Stimulated activated CD4-positive, alpha-beta T cell treated with anti-CD3 and anti-CD28 coated beads, Interleukin-1b, Interleukin-23, amount 100 ng/mL, for 4 hours (primary cell): ENCODE measurements at regions not wholly inside any gene's neighbourhood (a gene's known extent, or its start where the extent isn't known, plus 50 kb on each side); places are given as distances from the start of the nearest gene placed in this dataset.

Experiments
- DNase-seq, 2 donors: peaks; one replicate each; pipeline ENCODE4 v3.0.0-alpha.2; 2020; ENCODE audit warnings: low read depth in 2 of 2

GRCh38 chr10:35693800-35694199, 51.7 kb upstream of the FZD8 start:
- no peak for DNase-seq
